IMR-90 (cell line): ENCODE measurements at regions not wholly inside any gene's neighbourhood (a gene's known extent, or its start where the extent isn't known, plus 50 kb on each side); places are given as distances from the start of the nearest gene placed in this dataset.

ENCODE experiments used
- ATAC-seq: fragments of 200-7000 bp; cut with Tn5 transposase; 2 replicates; pipeline ENCODE4 v1.9.1; 2020; ENCODE audit warnings: low read depth, mild to moderate bottlenecking, moderate library complexity
- BruUV-seq: library from RNA; stranded (reverse); fragments of 400-500 nt; replicated peaks from 2 replicates; lab custom pipeline; 2021; lab: Mats Ljungman, UMichigan
- CTCF ChIA-PET: fragments of 300-600 bp; formaldehyde crosslinking; extraction: SDS; loops from one replicate; lab custom pipeline; 2021; ENCODE audit warnings: antibody characterized with exemption; lab: Yijun Ruan, JAX
- POLR2A ChIA-PET: fragments of 300-600 bp; sonication (Branson Sonifier 250); formaldehyde crosslinking; loops from one replicate; lab custom pipeline; 2022; ENCODE audit warnings: antibody characterized with exemption; ENCODE audit not compliant: unreplicated experiment; lab: Charles Lee
- DNase-seq: peaks from one replicate; pipeline ENCODE4 v3.0.0; 2013
- H2AFZ ChIP-seq: replicated peaks from 2 replicates; pipeline ENCODE3; 2013; ENCODE audit warnings: low read length, mild to moderate bottlenecking; ENCODE audit not compliant: poor library complexity
- H2AK5ac ChIP-seq: 2 replicates; pipeline ENCODE4 v1.6.1; 2013; ENCODE audit warnings: low read depth, low read length, inconsistent platforms
- H2AK9ac ChIP-seq: replicated peaks from 2 replicates; pipeline ENCODE3; 2013; ENCODE audit warnings: mild to moderate bottlenecking, low read depth, low read length, moderate library complexity; ENCODE audit not compliant: poor library complexity
- H2BK120ac ChIP-seq: 2 replicates; pipeline ENCODE4 v1.6.1; 2013; ENCODE audit warnings: low read depth, low read length, inconsistent platforms
- H2BK15ac ChIP-seq: 3 replicates; pipeline ENCODE4 v1.6.1; 2013; ENCODE audit warnings: low read depth, low read length, inconsistent platforms
- H2BK20ac ChIP-seq: 2 replicates; pipeline ENCODE4 v1.6.1; 2013; ENCODE audit warnings: low read depth, mild to moderate bottlenecking, inconsistent platforms, low read length, moderate library complexity
- H2BK5ac ChIP-seq: 2 replicates; pipeline ENCODE4 v1.6.1; 2013; ENCODE audit warnings: mild to moderate bottlenecking, low read depth, low read length, inconsistent platforms; ENCODE audit not compliant: poor library complexity, severe bottlenecking
- H3K14ac ChIP-seq: replicated peaks from 2 replicates; pipeline ENCODE4 v1.6.1; 2013; ENCODE audit warnings: low read depth, low read length, inconsistent platforms
- H3K18ac ChIP-seq: 2 replicates; pipeline ENCODE4 v1.6.1; 2013; ENCODE audit warnings: low read depth, low read length, control low read depth
- H3K23ac ChIP-seq: 2 replicates; pipeline ENCODE4 v1.6.1; 2013; ENCODE audit warnings: low read depth, low read length, inconsistent platforms
- H3K27ac ChIP-seq: 2 replicates; pipeline ENCODE4 v1.5.1; 2013; ENCODE audit warnings: mild to moderate bottlenecking, control low read depth, low read length; ENCODE audit not compliant: insufficient read depth
- H3K27me3 ChIP-seq: 2 replicates; pipeline ENCODE4 v1.6.1; 2013; ENCODE audit warnings: low read length; ENCODE audit not compliant: control insufficient read depth, insufficient read depth
- H3K36me3 ChIP-seq: 2 replicates; pipeline ENCODE4 v1.6.1; 2013; ENCODE audit warnings: low read length, mixed read lengths; ENCODE audit not compliant: control insufficient read depth, insufficient read depth
- H3K4ac ChIP-seq: 2 replicates; pipeline ENCODE4 v1.6.1; 2013; ENCODE audit warnings: low read depth, low read length, inconsistent platforms
- H3K4me1 ChIP-seq: 2 replicates; pipeline ENCODE4 v1.6.1; 2013; ENCODE audit warnings: low read length, mixed read lengths; ENCODE audit not compliant: control insufficient read depth, insufficient read depth
- H3K4me2 ChIP-seq: 2 replicates; pipeline ENCODE4 v1.6.1; 2013; ENCODE audit warnings: low read depth, mild to moderate bottlenecking, control low read depth, low read length, moderate library complexity
- H3K4me3 ChIP-seq: 2 replicates; pipeline ENCODE4 v1.5.1; 2013; ENCODE audit warnings: low read depth, mild to moderate bottlenecking, control low read depth, low read length, moderate library complexity; ENCODE audit not compliant: insufficient read depth
- H3K56ac ChIP-seq: 2 replicates; pipeline ENCODE4 v1.6.1; 2013; ENCODE audit warnings: low read length, inconsistent platforms; ENCODE audit not compliant: insufficient read depth; ENCODE audit errors: extremely low read depth
- H3K79me1 ChIP-seq, 2 experiments: 2 replicates each; pipeline ENCODE4 v1.6.1; 2013; ENCODE audit warnings: low read length in 2 of 2, inconsistent platforms in 1 of 2, low read depth in 1 of 2
- H3K9ac ChIP-seq: 2 replicates; pipeline ENCODE4 v1.6.1; 2013; ENCODE audit warnings: low read depth, low read length, control low read depth
- H3K9me1 ChIP-seq: 2 replicates; pipeline ENCODE4 v1.6.1; 2013; ENCODE audit warnings: low read length, inconsistent platforms; ENCODE audit not compliant: insufficient read depth
- H3K9me3 ChIP-seq: 2 replicates; pipeline ENCODE4 v1.6.1; 2013; ENCODE audit warnings: low read length; ENCODE audit not compliant: control insufficient read depth, insufficient read depth
- H4K20me1 ChIP-seq: 2 replicates; pipeline ENCODE4 v1.6.1; 2013; ENCODE audit warnings: low read length, inconsistent platforms; ENCODE audit not compliant: insufficient read depth
- H4K5ac ChIP-seq: 2 replicates; pipeline ENCODE4 v1.6.1; 2013; ENCODE audit warnings: mild to moderate bottlenecking, low read depth, low read length, control low read depth
- H4K8ac ChIP-seq, 2 experiments: 2 replicates each; pipeline ENCODE4 v1.6.1; 2013; ENCODE audit warnings: low read depth in 2 of 2, low read length in 2 of 2, control low read depth in 1 of 2, inconsistent platforms in 1 of 2
- H4K91ac ChIP-seq: 2 replicates; pipeline ENCODE4 v1.6.1; 2013; ENCODE audit warnings: low read depth, low read length, inconsistent platforms; ENCODE audit not compliant: insufficient read depth
- MAZ ChIP-seq: IDR thresholded peaks from 2 replicates; pipeline ENCODE4 v1.6.1; 2012; ENCODE audit warnings: low read depth, mild to moderate bottlenecking, low read length, improper control_type of control experiment, moderate library complexity, borderline replicate concordance
- SMC3 ChIP-seq: fragments of 150-350 bp; IDR thresholded peaks from 2 replicates; pipeline ENCODE4 v1.6.1; 2016; ENCODE audit warnings: low read depth, mild to moderate bottlenecking, antibody characterized with exemption, low read length, moderate library complexity
- WGBS, 2 experiments: methylation state at CpG; one replicate each; pipeline versions ENCODE4 v1.1.5 to v1.1.7; 2013; ENCODE audit warnings: missing lambda C conversion rate in 2 of 2; ENCODE audit not compliant: insufficient read length in 1 of 2; ENCODE audit errors: extremely low coverage in 2 of 2; 5-methylcytosine and 5-hydroxymethylcytosine counted together
- dilution Hi-C: fragments of 300-500 bp; cut with HindIII; formaldehyde crosslinking; loops from one replicate; pipeline ENCODE4 v1.14.3; 2018; ENCODE audit warnings: low sequenced_read_pairs; ENCODE audit not compliant: unreplicated experiment
- in situ Hi-C: fragments of 300-500 bp; cut with MboI; formaldehyde crosslinking; loops from 3 replicates; pipeline ENCODE4 v1.14.3; 2019; ENCODE audit warnings: low sequenced_read_pairs, inconsistent platforms, mixed read lengths
- intact Hi-C: fragments of 100-400 bp; cut with micrococcal nuclease; formaldehyde crosslinking; loops from 2 replicates; pipeline ENCODE4 v1.10.0; 2022

GRCh38 chr7:98687111-98687751 lies 70.1 kb downstream of the NPTX2 start:
- CTCF ChIA-PET: no interaction called here
- no peak for DNase-seq
- 10% methylated on average over 3 of the region's 12 CpGs; no CpG with 5 or more reads in 1 of the 2 experiments for WGBS, 2 experiments

More at GRCh38 chr7:98687111-98687751, 70.1 kb downstream of the NPTX2 start:
- BruUV-seq: no TSS peak
- H3K27me3 ChIP-seq: no peaks in the 10 kb centered on the region
- H3K23ac ChIP-seq: no peak overlapping the region
- H3K79me1 ChIP-seq: no peaks in the 10 kb centered on the region
- no peak overlapping the region for H2BK15ac ChIP-seq
- ATAC-seq: no peak
- H3K56ac ChIP-seq: no peak overlapping the region
- no peak overlapping the region for H2BK120ac ChIP-seq
- dilution Hi-C loops: no loop called here
- H2AK9ac ChIP-seq: no peak overlapping the region
- H3K36me3 ChIP-seq: no peaks in the 10 kb centered on the region
- H3K9me1 ChIP-seq: no peaks in the 10 kb centered on the region
- in situ Hi-C loops: no loop called here
- no peak overlapping the region for H2AK5ac ChIP-seq
- H2BK20ac ChIP-seq: no peak overlapping the region
- POLR2A ChIA-PET: no interaction called here
- no peak overlapping the region for H4K5ac ChIP-seq
- no peak overlapping the region for H3K4me2 ChIP-seq
- no peak overlapping the region for H2AFZ ChIP-seq
- no peak overlapping the region for H2BK5ac ChIP-seq
- no peak overlapping the region for H4K91ac ChIP-seq
- no peak overlapping the region for H3K14ac ChIP-seq
- no peak overlapping the region for H4K8ac ChIP-seq
- no peak overlapping the region for H3K4me3 ChIP-seq
- no peak overlapping the region for H3K18ac ChIP-seq
- no peak overlapping the region for H3K4ac ChIP-seq
- intact Hi-C loops: no loop called here
- H3K9me3 ChIP-seq: peaks cover 17% of the 10 kb centered on the region
- no peak overlapping the region for H3K27ac ChIP-seq
- TF ChIP-seq MAZ (no peak), SMC3 (no peak)
- H4K20me1 ChIP-seq: no peaks in the 10 kb centered on the region
- no peak overlapping the region for H3K9ac ChIP-seq
- H3K4me1 ChIP-seq: no peaks in the 10 kb centered on the region
